HG03097 (cell line): ENCODE measurements at regions not wholly inside any gene's neighbourhood (a gene's known extent, or its start where the extent isn't known, plus 50 kb on each side); places are given as distances from the start of the nearest gene placed in this dataset.
"Not testable (repeated sequence)": the region's sequence is repeated elsewhere in the genome, so short reads cannot be mapped to it uniquely, and the experiment has no call there.

Experiments used
- ATAC-seq: cut with Tn5 transposase; IDR thresholded peaks from one replicate; pipeline ENCODE4 v1.9.1; 2021; ENCODE audit not compliant: unreplicated experiment, low FRiP score

GRCh38 chr6:85360794-85361642 lies 88.9 kb upstream of the NT5E start:
- no peak for ATAC-seq

- no peak for ATAC-seq
These were observed 92.2 kb upstream of the NT5E start for GRCh38 chr6:85357651-85358050.

- not testable (repeated sequence) for ATAC-seq
These were observed 93.1 kb upstream of the NT5E start for GRCh38 chr6:85356743-85357142.

- no peak for ATAC-seq
These were observed 94.1 kb upstream of the NT5E start for GRCh38 chr6:85355816-85356215.

- ATAC-seq, result peak; percentile 79
These were observed 94.9 kb upstream of the NT5E start for GRCh38 chr6:85354761-85355618.

- no peak for ATAC-seq
These were observed 96.9 kb upstream of the NT5E start for GRCh38 chr6:85353012-85353411.

- ATAC-seq, result no peak
These were observed 101.2 kb upstream of the NT5E start for GRCh38 chr6:85348643-85349042.

GRCh38 chr6:85347812-85348211 lies 102.1 kb upstream of the NT5E start:
- ATAC-seq, result no peak

- ATAC-seq, result no peak
These were observed 103.7 kb upstream of the NT5E start for GRCh38 chr6:85346196-85346595.

GRCh38 chr6:85344996-85345395 lies 104.9 kb upstream of the NT5E start:
- no peak for ATAC-seq

- no peak for ATAC-seq
These were observed 106.5 kb upstream of the NT5E start for GRCh38 chr6:85343428-85343827.

- ATAC-seq, result no peak
These were observed 120.7 kb upstream of the NT5E start for GRCh38 chr6:85329196-85329595.

GRCh38 chr6:85325811-85326210 lies 124.1 kb upstream of the NT5E start:
- not testable (repeated sequence) for ATAC-seq

- peak; percentile 66 for ATAC-seq
These were observed 126.3 kb upstream of the NT5E start for GRCh38 chr6:85323435-85324040.

- ATAC-seq, result no peak
These were observed 127.3 kb upstream of the NT5E start for GRCh38 chr6:85322446-85323105.

- ATAC-seq, result no peak
These were observed 128.0 kb upstream of the NT5E start for GRCh38 chr6:85321906-85322305.

- no peak for ATAC-seq
These were observed 135.3 kb upstream of the NT5E start for GRCh38 chr6:85314586-85314985.

- ATAC-seq, result no peak
These were observed 149.3 kb upstream of the NT5E start for GRCh38 chr6:85300581-85300980.

- ATAC-seq, result no peak
These were observed 151.3 kb upstream of the NT5E start for GRCh38 chr6:85298553-85298952.

GRCh38 chr6:85291326-85291725 lies 158.6 kb upstream of the NT5E start:
- no peak for ATAC-seq

GRCh38 chr6:85287654-85288053 lies 162.2 kb upstream of the NT5E start:
- no peak for ATAC-seq
